Activated T-cell treated with anti-CD3 and anti-CD28 coated beads, Interleukin-2, amount 50 U/mL, for 1 hour (primary cell): ENCODE measurements at regions not wholly inside any gene's neighbourhood (a gene's known extent, or its start where the extent isn't known, plus 50 kb on each side); places are given as distances from the start of the nearest gene placed in this dataset.

Source experiments
- DNase-seq: peaks from one replicate; pipeline ENCODE4 v3.0.0-alpha.2; 2020

DNA sequence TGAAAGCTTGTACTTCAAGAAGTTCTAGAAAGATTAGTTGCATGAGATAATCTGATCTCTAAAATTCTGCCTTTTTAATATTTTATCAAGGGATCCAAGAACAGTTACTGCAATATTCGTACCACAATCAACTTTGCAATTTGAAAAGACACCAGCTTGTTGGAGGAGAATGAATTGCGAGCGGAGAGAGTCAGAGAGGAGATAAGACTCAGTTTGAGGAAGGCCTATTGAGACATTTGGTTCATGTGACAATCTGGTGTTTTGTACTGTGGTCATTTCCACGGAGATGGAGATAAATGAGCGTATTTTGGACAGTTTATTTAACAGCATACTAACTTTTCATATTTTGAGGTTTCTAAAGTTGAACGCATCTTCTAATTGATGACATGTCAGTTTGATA, 1276.0 kb downstream of the EFNB2 start:
- DNase-seq: no peak

DNA sequence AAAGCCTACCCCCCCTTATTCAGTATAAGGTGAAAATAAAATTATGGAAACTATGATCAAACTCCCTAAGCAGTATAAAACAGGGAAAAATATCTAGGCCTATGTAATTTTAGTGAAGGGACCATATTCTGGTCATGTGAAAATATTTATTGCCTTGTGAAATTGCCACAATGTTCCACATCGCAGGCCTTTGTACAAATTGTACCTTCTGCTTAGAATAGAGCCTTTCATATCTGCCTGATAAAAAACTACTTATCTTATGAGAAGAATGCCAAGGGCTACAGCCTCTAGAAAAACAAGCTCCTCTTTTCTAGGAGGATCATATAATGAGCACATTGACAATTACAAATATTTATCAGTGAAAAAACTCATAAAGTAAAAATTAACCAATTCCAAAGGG, 1280.0 kb downstream of the EFNB2 start:
- DNase-seq: no peak

DNA sequence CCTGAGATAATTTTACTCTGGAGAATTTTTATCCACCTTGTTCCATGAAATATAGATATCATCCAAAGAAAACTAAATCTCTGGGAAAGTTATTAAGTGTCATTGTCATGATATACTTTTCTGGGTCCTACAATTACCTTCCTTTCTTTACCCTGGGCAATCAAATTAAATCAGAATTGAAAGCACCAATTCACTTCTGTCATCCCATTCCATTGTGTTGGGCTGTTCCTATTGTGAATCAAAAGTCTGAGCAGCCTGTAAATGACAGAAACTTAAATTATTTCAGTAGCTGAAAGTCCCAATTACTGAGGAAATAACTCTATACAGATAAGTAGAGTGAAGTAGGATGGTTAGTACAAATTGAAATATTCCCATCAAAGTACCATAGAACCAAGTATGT, 1284.2 kb downstream of the EFNB2 start:
- DNase-seq: no peak

DNA sequence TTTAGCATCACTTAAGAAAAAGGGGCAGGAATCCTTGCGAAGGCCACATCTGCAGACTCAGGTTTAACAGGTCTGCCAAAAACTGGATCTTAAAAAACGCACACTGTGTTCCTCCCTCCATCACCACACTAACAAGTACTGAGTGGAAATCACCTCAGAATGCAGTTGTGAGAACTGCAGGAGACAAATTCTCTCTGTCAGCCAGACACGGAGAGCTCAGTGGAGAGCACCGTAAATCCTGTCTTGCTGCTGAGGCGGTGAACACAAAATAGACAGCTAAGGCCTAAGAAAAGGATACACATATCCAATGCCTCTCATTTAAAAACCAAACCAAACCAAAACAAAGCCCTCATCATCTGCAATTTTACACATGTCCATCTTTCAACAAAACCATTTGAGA, 1287.6 kb downstream of the EFNB2 start:
- DNase-seq: no peak

DNA sequence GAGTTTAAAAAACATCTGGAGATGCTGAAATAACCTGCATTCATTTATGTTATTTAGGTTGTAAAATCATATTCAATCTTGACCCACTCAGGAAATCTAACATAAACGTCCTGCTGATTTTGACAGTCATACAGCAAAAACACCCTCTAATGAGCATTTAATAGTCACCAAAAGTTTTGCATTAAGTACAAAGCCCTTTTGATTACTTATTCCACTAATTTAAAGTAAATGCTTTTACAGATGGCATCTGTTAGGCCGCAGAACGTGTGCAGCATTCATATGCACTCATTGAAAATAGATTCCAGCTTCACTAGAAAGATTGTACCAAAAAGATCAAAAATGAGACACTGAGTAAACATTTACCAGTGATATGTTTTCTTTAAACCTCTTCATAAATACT, 1295.1 kb downstream of the EFNB2 start:
- no peak for DNase-seq

DNA sequence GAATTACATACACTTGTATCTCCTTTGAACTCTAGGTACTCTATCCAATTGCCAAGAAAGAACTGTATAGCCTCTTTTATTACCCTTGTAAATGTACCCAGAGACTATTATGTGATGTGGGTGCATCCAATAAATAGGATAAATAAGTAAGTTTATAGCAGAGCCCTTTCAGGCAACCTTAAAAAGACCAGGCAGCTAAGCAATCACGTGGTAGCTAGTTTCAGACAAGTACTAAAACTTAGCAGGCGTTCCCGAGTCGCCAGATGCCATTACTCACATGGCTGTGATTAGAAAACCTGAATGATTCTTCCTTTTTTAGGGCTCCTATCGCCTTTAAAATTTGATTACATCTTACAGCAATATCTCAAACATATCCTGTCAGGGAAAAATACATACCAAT, 1303.0 kb downstream of the EFNB2 start:
- no peak for DNase-seq

DNA sequence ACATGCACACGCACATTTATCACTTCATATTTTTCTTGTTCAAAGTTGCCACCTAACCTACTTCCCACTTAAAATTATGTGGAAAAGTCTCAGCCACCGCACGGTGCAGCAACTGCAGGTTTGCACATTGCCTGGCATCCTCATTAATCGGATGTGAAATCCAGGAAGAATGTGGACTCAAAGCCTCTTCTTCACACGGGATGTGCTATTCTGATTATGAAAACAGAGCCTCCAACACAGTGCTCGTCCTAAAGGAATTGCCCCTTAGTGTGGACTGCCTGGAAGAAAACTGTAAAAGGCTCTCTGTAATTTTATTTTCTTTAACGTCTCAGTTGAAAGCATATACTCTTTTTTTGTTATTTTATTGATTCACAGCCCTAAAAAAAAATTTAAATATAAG, 1303.5 kb downstream of the EFNB2 start:
- no peak for DNase-seq

DNA sequence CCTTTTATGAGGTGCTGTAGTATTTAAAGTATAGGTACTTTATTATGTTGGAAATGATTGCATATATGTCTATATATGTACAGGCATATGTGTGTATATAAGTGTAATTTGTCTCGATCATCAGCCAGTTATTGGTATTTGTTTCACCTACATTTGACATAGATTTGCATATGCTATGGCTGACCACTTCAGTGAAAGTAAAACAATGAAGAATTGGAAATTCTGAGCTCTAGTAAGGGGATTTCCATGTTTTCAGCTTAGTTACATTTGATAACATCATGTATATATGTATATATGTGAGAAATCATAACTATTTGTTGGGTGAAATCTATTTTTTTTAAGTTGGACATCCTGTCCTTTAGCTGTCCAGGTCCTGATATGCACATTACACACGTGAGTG, 1303.9 kb downstream of the EFNB2 start:
- DNase-seq: no peak

DNA sequence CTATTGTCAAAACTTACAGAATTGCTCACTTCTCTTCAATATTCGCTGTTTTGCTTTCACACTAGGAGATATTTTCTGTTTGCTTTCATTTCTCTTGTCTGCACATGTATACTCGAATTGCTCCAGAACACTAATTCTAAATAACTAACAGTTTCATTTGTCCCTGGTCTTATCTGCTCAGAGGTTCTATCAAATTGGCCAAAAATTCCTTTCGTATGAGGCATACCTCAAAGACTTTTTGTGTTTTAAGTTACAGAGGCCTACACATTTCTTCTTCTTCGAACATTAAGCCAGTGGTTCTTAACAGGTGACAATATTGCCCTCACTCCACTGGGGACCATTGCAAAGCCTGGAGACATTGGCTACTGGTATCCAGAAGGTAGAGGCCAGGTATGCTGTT, 1314.6 kb downstream of the EFNB2 start:
- DNase-seq: no peak

DNA sequence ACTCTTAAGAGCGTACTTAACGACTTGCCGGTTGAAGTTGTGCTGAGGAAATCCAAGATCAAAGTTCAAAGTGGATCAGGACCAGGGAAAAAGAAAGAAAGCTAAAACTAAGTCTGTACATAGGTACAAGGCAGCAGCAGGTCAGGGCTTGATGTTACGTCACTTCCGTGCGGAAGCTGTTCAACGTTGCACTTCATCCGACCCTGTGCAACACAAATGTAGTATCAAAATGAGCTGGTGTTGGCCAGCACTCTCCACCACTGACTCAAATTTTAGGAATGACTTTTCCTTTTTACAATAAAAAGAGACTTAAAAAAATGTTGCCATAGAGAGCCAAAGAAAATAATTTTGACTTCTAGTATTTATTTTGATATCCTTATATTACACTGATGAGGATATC, 1315.4 kb downstream of the EFNB2 start:
- DNase-seq: no peak

DNA sequence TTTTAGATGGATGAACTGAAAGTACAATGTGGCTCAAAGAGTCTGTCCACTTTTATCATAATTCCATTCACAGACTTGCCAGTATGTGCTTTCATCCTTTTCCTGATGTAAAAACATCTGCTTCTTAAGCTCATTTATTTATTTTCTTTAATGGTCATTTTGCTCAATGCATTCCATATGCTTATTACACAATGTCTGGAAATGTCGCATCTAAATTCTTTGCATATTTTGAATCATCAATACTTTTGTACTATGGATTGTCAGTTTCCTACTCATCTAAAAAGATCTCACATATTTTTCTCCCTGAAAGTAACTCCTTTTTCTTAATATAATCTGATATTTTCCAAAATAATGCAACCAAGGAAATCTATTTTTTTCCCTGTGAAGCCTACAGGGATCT, 1315.8 kb downstream of the EFNB2 start:
- DNase-seq: no peak

DNA sequence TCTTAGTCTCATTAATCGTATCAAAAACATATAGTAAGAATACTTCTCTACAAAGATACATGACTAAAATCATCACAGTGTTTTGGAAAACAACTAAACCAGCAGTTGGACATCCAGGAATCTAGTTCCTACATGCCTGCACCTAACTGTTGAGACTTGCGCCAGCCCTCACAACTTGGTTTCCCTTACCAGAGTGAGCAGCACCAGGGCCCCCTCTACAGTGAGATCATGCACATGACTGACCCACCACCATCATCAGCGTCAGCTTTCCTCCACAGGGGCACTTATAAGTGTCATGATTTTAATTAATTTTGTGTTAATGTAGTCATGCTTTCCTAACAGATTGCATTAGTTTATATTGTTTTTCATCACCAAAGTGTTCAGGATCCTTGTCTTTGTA, 1322.0 kb downstream of the EFNB2 start:
- DNase-seq: no peak

DNA sequence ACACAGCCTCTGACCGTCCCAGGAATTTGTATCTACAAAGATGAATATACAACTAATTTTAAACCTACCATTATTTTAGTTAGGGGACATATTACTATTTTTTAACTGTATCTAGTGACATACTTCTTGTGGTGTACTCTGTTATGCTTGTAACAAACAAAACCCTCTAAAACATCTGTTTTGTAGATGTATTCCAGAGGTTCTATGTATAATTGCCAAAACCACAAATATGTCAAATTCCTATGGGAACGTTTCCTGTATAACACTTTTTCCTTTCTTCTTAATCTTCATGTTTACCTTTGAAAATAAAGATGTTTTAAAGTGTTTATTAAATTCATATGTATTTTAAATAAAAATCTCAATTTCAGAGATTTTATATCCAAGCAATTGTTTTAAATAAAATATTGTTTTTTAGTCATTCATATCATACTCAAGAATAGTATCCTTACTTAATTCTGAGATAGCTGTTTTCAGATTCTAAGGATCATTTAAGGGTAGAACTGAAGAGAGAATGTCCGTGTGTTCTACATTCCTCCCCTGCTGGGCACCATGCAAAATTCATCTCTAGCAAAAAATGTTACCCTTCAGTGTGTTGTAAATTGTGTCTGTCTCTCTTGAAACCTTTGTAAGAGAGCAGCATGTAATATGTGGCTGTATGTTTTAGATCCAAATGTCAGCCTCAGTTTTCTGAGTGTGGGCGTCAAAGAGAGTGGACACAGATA, 1327.7 kb downstream of the EFNB2 start:
- no peak for DNase-seq

DNA sequence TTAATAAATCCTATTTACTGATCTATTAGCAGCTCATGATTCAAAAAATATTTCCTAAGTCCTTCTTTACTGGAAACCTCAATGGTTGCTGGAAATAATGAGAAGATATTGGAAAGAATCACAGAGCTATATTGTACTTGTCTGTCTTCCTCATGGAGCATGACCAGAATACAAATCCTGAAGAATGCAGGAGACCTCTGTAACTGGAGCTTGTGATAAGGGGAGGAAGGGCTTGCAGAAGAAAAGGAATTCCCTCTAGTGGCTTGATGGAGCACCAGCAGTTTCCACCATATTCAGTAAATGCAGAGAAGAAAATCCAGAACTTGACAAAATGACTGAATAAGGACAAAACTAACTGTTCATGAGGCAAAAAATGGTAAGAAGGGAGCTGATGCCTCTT, 1333.1 kb downstream of the EFNB2 start:
- no peak for DNase-seq

DNA sequence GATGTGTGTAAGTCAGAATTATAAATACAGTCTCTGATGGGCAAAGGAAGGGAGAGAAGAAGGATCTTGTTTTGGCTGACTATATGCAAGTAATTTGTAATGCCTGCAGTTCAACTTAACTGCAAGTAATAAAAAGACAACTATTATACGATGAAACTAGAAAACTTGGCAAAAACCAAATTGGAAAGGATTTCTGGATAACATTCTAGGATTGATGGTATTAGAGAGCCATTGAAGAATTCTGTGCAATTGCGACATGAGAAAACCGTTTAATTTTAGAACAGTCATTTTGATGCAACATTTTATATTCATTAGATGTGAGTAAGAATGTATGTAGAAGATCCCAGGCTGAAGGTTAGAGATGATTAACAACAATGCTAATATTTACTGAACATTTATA, 1334.1 kb downstream of the EFNB2 start:
- no peak for DNase-seq

DNA sequence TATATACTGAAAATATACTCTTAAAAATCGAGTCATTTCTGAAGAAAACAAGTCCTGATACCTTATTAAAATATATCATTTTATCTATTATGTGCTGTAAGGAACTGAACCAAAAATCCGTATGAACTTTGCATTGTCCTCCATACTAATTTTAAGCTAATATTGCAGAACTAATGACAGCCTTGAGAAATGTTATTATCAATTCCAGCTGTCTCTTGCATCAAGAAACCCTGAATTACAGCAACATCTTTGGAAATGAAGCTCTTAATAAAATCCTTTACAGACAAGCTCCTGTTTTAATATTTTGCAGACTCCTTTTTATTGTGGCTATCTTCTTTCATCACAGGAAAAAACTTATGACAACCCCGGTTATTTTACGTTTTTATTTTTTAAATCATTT, 1335.3 kb downstream of the EFNB2 start:
- no peak for DNase-seq

DNA sequence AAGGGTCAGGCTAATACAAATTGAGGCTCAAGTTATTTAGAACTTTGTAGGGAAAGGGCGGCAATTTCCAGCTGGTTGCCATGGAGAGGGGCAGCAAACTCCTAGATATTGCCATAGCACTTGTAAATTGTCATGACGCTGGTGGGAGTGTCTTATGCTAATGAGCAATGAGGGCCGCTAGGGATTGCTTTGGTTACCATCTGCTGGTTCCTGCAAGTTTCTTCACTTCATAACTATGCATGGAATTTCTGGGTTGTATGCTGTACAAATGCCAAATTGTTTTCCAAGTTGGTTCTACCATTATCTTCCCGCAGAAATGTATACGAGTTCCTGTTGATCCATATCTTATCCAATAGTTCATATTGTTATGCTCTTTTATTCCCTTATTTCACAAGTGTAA, 1339.4 kb downstream of the EFNB2 start:
- no peak for DNase-seq

DNA sequence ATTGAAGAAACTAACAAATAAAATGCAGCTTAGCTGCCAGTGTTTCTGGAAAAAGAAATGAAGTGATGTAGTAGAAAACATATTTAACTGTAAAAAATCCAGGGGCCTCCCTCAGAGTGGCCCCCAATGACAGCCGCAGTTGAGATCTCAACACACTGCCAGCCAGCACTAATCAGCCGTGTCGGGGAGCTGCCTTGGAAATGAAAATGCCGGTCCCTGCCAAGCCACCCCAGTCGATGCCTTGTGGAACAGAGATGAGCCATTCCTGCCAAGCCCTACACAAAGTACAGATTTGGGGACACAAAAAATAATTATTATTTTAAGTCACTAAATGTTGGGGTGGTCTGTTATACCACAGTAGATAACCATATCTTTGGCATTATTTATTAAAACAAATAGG, 1342.4 kb downstream of the EFNB2 start:
- no peak for DNase-seq

DNA sequence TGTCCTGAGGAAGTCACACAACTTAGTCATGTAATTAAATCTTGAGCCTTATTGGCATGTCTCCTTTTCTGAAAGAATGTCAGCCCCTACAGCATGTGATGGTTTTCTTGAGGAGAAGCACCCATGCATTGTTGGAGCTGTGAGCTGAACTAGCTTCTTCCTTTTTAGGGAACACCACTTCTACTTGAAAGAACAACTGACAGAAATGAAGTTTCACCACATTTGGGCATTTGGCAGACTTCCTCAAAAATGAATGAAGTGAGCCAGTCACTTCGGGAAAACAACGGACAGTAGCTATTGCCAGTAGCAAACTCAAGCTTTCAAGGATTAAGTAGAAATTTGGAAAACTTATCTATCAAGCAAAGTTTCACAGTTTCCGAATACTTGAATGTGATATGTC, 1351.3 kb downstream of the EFNB2 start:
- DNase-seq: no peak

DNA sequence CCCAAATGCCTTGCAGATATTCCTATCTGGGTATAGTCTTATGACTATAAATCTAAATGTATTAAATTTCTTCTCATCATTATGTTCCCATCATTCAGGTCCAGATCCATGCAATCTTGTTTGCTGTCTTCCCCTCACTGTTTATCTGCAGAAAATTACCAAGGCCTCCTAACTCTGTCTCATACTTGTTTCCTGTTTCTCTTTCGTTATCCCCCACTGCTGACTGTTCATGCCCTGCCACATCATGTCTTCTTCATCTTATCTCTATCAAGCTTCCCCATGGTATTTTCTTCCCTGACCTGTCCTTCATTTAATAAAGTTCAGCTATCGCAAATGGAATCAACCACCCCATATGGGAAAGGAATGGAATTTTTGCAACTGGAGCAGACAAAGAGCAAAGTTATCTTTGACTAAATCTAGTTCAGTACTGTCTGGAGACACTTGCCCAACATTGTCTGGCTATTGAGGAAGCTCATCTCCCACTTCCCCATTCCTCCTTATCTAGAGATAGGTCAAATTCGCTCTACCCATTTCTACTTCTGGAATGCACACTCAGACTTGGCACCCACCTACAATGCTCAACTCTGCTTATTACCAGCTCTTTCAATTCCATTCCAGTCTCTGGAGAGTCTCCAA, 1358.1 kb downstream of the EFNB2 start:
- no peak for DNase-seq

DNA sequence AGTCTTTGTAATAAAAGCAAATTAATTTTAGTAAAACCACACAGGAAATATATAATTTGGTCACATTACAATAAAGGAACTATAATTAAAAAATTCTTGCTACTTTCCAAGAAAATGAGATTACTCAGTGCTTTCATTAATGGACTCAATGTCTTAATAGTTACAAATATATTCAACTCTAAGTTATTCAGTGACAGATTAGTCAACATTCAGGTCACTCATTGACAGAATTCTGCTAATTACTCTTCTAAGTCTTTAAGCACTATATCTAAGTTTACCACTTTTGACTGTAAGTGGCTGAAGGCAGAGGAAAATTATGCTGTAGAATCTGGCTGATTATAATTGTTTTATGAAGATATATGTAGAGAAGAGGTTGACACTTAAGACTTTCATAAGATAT, 1365.0 kb downstream of the EFNB2 start:
- no peak for DNase-seq

DNA sequence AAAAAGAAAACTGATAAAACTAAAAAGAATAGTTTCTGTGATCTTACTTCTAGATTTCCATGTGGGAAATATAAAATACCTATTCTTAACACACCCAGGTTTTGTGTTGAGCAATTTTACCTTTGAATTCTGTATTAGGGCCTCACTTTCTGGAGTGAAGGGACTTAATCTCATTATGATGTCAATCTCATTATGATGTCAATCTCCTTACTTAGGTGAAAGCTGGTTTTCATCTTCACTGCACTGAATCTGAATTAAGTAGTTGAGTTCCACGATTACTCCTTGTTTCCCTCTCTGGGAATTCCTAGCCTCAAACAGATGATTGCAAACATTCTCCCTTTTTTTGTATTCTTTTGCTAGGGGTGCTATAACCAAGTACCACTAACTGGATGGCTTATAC, 1367.2 kb downstream of the EFNB2 start:
- no peak for DNase-seq

DNA sequence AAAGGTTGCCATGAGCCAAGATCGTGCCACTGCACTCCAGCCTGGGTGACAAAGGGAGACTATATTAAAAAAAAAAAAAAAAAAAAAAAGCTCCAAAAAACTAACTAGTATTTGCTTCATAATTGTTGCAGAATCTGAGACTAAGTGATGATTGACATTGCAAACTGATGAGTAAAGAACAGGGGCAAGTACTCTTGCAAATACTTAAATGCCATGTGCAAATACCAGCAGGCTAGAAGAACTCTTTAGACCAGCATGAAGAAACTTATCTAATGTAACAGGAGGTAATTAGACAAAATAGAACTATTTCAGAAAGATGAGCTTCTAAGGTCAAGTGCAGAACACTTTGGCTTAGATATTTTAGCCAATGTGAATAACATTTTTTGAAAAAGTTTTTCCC, 1368.1 kb downstream of the EFNB2 start:
- no peak for DNase-seq

DNA sequence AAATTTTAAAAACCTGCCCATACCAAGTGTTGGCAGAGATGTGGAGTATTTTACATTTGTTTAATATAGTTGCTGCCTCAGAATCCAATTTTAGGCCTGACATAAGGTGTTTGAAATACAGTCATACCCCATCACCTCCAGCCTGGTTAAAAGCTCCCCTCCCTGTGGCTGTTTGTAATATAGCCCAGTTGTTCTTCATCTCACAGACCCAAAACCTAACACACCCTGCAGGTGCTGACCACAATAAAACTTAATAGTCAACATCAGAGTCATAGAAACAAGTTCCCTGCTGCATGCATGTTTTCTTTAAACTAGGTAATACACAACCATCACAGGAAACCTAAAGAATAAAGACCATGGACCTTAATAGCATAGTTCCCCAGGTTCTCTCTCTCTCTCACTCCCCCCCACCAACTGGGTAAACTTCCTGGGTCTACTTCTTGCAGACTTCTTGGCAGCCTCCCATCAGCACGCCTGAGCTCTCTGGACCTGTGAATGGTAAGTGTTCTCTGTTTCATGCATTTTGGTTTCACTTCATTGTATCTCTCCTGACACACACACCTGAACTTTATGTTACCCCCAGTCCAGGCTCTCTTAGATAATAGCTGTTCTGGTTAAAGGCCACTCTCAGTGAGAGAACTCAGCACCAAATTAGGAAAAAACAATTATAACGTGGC, 1369.9 kb downstream of the EFNB2 start:
- DNase-seq: no peak

DNA sequence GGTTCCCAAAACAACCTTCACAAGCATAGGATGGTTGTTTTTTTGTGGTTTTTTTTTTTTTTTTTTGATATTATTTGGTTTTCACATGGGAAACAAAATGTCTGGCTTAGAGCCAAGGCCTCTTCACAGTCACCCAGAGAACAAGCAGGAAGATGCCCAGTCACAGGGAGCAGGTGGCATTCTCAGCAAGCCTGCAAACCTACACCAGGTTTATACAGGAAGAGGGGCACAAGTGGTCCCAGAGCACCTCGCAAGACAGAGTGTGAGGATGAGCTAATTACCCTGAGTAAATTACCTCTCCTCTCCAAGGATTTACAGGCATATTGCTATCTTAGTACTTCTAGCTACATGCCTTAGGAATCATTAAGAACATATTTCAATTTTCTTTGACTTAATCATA, 1375.6 kb downstream of the EFNB2 start:
- no peak for DNase-seq
